ENCODE measurements at regions not wholly inside any gene's neighbourhood (a gene's known extent, or its start where the extent isn't known, plus 50 kb on each side); places are given as distances from the start of the nearest gene placed in this dataset.

DNA sequence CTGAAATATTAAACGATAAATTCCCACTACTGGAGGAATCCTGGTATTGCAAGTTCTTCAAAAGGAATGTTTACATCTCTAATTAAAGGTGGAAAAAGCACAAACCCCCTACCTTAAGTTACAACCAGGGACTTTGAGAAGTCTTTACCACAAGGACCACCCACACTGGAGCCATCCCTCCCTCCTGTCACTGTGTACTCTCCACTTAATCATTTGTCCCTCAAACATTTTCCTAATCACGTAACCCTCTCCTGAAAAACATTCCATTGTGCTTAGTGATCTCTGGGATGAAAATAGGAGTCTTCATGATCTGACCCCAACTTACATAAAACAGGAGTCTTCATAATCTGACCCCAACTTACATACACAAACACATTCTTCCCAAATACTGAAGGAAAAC, 85.7 kb downstream of the SUCLG1 start:
- TF ChIP-seq, protein P1, sequence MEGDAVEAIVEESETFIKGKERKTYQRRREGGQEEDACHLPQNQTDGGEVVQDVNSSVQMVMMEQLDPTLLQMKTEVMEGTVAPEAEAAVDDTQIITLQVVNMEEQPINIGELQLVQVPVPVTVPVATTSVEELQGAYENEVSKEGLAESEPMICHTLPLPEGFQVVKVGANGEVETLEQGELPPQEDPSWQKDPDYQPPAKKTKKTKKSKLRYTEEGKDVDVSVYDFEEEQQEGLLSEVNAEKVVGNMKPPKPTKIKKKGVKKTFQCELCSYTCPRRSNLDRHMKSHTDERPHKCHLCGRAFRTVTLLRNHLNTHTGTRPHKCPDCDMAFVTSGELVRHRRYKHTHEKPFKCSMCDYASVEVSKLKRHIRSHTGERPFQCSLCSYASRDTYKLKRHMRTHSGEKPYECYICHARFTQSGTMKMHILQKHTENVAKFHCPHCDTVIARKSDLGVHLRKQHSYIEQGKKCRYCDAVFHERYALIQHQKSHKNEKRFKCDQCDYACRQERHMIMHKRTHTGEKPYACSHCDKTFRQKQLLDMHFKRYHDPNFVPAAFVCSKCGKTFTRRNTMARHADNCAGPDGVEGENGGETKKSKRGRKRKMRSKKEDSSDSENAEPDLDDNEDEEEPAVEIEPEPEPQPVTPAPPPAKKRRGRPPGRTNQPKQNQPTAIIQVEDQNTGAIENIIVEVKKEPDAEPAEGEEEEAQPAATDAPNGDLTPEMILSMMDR (IDR thresholded peaks at IDR 0.05; ENCODE audit: control extremely low read depth, extremely low read depth, low read depth, missing control alignments) = no peak
- no peak for DNase-seq (ENCODE audit: extremely low spot score)
- ChIA-PET POLR2A (no interaction called here), CTCF (no interaction called here)

DNA sequence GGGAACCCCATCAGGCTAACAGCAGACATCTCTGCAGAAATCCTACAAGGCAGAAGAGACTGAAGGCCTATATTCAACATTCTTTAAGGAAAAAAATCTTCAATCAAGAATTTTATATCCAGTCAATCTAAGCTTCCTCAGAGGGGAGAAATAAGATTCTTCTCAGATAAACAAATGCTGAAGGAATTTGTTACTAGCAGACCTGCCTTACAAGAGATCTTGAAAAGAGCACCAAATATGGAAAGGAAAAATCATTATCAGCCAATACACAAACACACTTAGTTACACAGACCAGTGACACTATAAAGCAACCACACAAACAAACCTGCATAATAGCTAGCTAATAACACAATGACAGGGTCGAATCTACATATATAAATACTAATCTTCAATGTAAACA, 96.5 kb downstream of the SUCLG1 start:
- ChIA-PET POLR2A (no interaction called here), CTCF (interaction anchor here (1.6 kb wide), 1 partner anchor 14 kb away, joined by 5 read pairs; no protein-coding TSS in a partner anchor)
- no peak for DNase-seq (ENCODE audit: extremely low spot score)
- TF ChIP-seq, protein P1 (IDR thresholded peaks at IDR 0.05; ENCODE audit: control extremely low read depth, extremely low read depth, low read depth, missing control alignments) = no peak

DNA sequence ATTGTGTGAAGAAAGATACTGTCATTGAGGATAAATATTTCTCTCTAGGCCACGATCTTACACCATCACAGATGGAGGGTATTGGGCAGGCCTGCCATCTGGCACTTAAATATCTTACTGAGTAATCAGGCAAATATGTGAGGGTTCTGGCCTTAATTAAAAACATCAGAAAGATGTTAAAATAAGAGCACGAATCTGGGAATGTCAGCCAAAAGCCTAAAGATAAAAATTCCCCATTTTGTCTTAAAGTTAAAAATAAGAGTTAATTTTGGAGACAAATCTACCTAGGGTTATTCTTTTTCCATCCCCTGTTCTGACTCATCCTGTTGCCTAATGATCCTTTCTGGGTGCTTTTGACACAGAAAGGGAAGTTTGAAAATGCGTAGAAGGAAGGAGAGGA, 121.0 kb downstream of the SUCLG1 start:
- CTCF ChIA-PET = no interaction called here
- DNase-seq (ENCODE audit: extremely low spot score) = no peak
- TF ChIP-seq, protein P1 (IDR thresholded peaks at IDR 0.05; ENCODE audit: control extremely low read depth, extremely low read depth, low read depth, missing control alignments) = no peak
- POLR2A ChIA-PET = no interaction called here

DNA sequence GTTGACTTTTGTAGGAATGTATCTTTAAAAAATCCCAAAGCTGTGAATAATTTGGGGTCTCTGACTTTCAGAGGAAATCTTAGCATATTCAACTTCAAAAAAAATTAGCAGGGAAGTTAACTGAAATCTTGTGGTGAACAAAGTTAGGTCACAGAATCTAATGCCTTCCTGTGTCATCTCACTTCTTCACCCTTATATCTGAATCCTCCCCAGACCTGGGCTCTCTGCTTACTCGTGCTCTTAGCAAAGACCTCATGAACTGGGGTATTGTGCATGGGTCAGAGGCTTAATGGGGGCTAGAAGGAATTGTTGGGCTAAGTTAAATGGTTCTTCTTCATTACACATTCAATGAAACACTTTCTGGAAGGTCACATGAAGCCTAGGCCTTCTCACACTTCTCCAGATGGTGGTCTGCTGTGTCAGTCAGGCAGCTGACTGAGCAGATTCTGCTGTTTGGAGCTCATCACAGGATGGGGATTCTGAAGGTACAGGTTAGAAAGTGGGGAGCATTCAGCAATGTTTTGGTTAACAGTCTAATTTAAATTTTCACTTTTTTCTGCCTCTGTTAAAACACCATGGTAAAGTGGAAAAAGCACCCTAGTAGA, 131.3 kb downstream of the SUCLG1 start:
- ChIA-PET POLR2A (no interaction called here), CTCF (interaction anchor here (1.2 to 3.0 kb wide), 3 partner anchors 13 to 15 kb away, joined by 3 to 20 read pairs (median 4); no protein-coding TSS in a partner anchor)
- DNase-seq (ENCODE audit: extremely low spot score) = no peak
- TF ChIP-seq, protein P1 (IDR thresholded peaks at IDR 0.05; ENCODE audit: control extremely low read depth, extremely low read depth, low read depth, missing control alignments) = no peak

DNA sequence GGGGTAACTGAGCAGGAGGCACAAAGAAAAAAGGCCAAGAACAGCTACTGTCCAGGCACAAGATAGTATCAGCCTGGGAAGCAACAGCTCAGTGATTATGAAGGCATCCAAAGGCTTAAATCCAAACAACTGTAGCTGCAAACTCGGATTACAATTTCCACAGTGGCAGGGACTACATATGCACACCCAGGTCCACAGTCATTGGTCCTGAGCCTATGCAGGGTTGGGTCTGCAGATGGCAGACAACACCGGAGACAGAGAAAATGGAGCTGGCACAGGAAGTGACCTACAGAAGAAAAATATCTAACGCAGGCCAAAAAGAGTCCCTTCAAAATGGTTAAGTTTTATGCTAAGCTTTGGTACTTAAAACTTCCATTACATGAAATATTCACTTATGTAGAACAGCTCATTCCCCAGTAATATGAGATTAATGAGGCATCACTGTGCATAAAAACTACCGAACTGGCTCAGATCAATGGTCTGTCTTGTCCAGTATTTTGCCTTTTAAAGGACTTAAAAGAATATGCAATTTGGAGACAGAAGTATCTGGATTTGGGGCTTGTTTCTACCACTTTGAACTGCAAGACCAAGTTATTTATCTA, 132.1 kb downstream of the SUCLG1 start:
- TF ChIP-seq, protein P1 (IDR thresholded peaks at IDR 0.05; ENCODE audit: control extremely low read depth, extremely low read depth, low read depth, missing control alignments) = no peak
- ChIA-PET POLR2A (no interaction called here), CTCF (interaction anchor here (1.4 to 3.0 kb wide), 2 partner anchors 12 to 14 kb away, joined by 4 to 20 read pairs; no protein-coding TSS in a partner anchor)
- no peak for DNase-seq (ENCODE audit: extremely low spot score)

DNA sequence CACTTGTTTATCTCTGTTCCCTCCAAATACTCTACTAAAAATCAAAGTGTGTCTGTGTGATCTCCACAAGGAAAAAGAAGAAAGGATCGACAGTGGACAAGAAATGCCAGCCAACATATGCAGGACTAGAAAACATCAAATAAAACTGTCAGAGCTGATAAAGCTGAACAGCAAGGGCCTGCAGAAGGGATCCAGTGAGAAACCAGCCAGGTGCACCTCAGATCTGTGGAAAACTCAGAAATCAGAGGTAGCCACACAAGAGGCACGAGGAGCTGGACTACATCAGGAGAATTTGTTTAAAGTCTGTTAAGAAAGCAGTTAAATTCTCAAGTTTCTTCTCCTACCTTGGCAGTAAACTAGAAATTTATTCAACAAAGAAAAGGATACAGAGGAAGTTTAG, 135.2 kb downstream of the SUCLG1 start:
- CTCF ChIA-PET = interaction anchor here (0.9 to 2.0 kb wide), 3 partner anchors 9 to 14 kb away, joined by 3 to 14 read pairs (median 3); no protein-coding TSS in a partner anchor

More for the DNA sequence above, 135.2 kb downstream of the SUCLG1 start:
- DNase-seq (ENCODE audit: extremely low spot score) = no peak
- TF ChIP-seq, protein P1 (IDR thresholded peaks at IDR 0.05; ENCODE audit: control extremely low read depth, extremely low read depth, low read depth, missing control alignments) = no peak
- POLR2A ChIA-PET = no interaction called here
